ENCODE measurements at regions not wholly inside any gene's neighbourhood (a gene's known extent, or its start where the extent isn't known, plus 50 kb on each side); places are given as distances from the start of the nearest gene placed in this dataset.

GRCh38 chr2:173690349-173690748, 274.8 kb downstream of the SP3 start:
- POLR2A ChIA-PET = no interaction called here
- no peak for TF ChIP-seq CTCF (IDR thresholded peaks at IDR 0.05; ENCODE audit: insufficient read depth, low read length, missing control alignments)
- H3K4me3 ChIP-seq (ENCODE audit: low read depth, low read length) = no peak overlapping the region
- no peak for DNase-seq (ENCODE audit: low read depth, low spot score)
- CTCF ChIA-PET = no interaction called here

GRCh38 chr2:173692068-173692467, 273.1 kb downstream of the SP3 start:
- no peak for TF ChIP-seq CTCF (IDR thresholded peaks at IDR 0.05; ENCODE audit: insufficient read depth, low read length, missing control alignments)
- CTCF ChIA-PET = no interaction called here
- POLR2A ChIA-PET = no interaction called here
- DNase-seq (ENCODE audit: low read depth, low spot score) = no peak
- H3K4me3 ChIP-seq (ENCODE audit: low read depth, low read length) = no peak overlapping the region

- no peak overlapping the region for H3K4me3 ChIP-seq (ENCODE audit: low read depth, low read length)
- no peak for TF ChIP-seq CTCF (IDR thresholded peaks at IDR 0.05; ENCODE audit: insufficient read depth, low read length, missing control alignments)
- no peak for DNase-seq (ENCODE audit: low read depth, low spot score)
- POLR2A ChIA-PET = no interaction called here
- CTCF ChIA-PET = no interaction called here
Observed at GRCh38 chr2:173693044-173693589, 272.1 kb downstream of the SP3 start.

GRCh38 chr2:173696274-173696673, 268.9 kb downstream of the SP3 start:
- CTCF ChIA-PET = interaction anchor here (1.1 kb wide), 1 partner anchor 29 kb away, joined by 3 read pairs; no protein-coding TSS in a partner anchor
- TF ChIP-seq CTCF (IDR thresholded peaks at IDR 0.05; ENCODE audit: insufficient read depth, low read length, missing control alignments) = no peak
- H3K4me3 ChIP-seq (ENCODE audit: low read depth, low read length) = no peak overlapping the region
- POLR2A ChIA-PET = no interaction called here
- DNase-seq (ENCODE audit: low read depth, low spot score) = no peak

DNA sequence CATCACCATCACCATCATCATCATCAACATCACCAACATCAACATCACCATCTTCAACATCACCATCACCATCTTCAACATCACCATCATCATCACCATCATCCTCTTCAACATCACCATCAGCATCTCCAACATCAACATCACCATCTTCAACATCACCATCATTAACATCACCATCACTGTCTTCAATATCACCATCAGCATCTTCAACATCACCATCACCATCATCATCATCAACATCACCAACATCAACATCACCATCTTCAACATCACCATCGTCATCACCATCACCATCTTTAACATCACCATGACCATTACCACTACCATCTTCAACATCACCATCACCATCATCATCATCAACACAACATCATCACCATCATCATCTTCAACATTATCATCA, 267.2 kb downstream of the SP3 start:
- ChIA-PET POLR2A (no interaction called here), CTCF (no interaction called here)
- no peak for DNase-seq (ENCODE audit: low read depth, low spot score)
- no peak overlapping the region for H3K4me3 ChIP-seq (ENCODE audit: low read depth, low read length)
- TF ChIP-seq CTCF (IDR thresholded peaks at IDR 0.05; ENCODE audit: insufficient read depth, low read length, missing control alignments) = no peak

GRCh38 chr2:173705656-173706055, 259.5 kb downstream of the SP3 start:
- no peak overlapping the region for H3K4me3 ChIP-seq (ENCODE audit: low read depth, low read length)
- no peak for TF ChIP-seq CTCF (IDR thresholded peaks at IDR 0.05; ENCODE audit: insufficient read depth, low read length, missing control alignments)
- no peak for DNase-seq (ENCODE audit: low read depth, low spot score)
- ChIA-PET CTCF (no interaction called here), POLR2A (no interaction called here)

Data from AG04449 (cell line).